ENCODE measurements at regions not wholly inside any gene's neighbourhood (a gene's known extent, or its start where the extent isn't known, plus 50 kb on each side); places are given as distances from the start of the nearest gene placed in this dataset.

- no peaks in the 10 kb centered on the region for H3K27me3 ChIP-seq (ENCODE audit: low read depth)
- no peaks in the 10 kb centered on the region for H3K4me1 ChIP-seq
- H3K27ac ChIP-seq (replicated peaks), result no peak overlapping the region
- TF ChIP-seq CTCF (IDR thresholded peaks at IDR 0.05; ENCODE audit: borderline replicate concordance), result no peak
- DNase-seq, result no peak
- intact Hi-C loops (cut with micrococcal nuclease), result no loop called here
- no peak overlapping the region for H3K4me3 ChIP-seq
- no peaks in the 10 kb centered on the region for H3K36me3 ChIP-seq
- no peaks in the 10 kb centered on the region for H3K9me3 ChIP-seq (replicated peaks)
These were observed 166.5 kb upstream of the RGMB start for GRCh38 chr5:98606961-98607360.

- no peak overlapping the region for H3K27ac ChIP-seq (replicated peaks)
- intact Hi-C loops (cut with micrococcal nuclease), result no loop called here
- no peaks in the 10 kb centered on the region for H3K4me1 ChIP-seq
- no peak overlapping the region for H3K4me3 ChIP-seq
- H3K27me3 ChIP-seq (ENCODE audit: low read depth), result no peaks in the 10 kb centered on the region
- no peak for TF ChIP-seq CTCF (IDR thresholded peaks at IDR 0.05; ENCODE audit: borderline replicate concordance)
- no peaks in the 10 kb centered on the region for H3K36me3 ChIP-seq
- no peaks in the 10 kb centered on the region for H3K9me3 ChIP-seq (replicated peaks)
- no peak for DNase-seq
These were observed 165.4 kb upstream of the RGMB start for GRCh38 chr5:98608052-98608451.

GRCh38 chr5:98614341-98614740 lies 159.1 kb upstream of the RGMB start:
- Histone ChIP-seq H3K27ac (replicated peaks) (no peak overlapping the region), H3K4me3 (no peak overlapping the region), H3K36me3 (no peaks in the 10 kb centered on the region), H3K4me1 (no peaks in the 10 kb centered on the region), H3K27me3 (ENCODE audit: low read depth) (no peaks in the 10 kb centered on the region), H3K9me3 (replicated peaks) (no peaks in the 10 kb centered on the region)
- TF ChIP-seq CTCF (IDR thresholded peaks at IDR 0.05; ENCODE audit: borderline replicate concordance), result no peak
- intact Hi-C loops (cut with micrococcal nuclease), result no loop called here
- no peak for DNase-seq

GRCh38 chr5:98621821-98622220 lies 151.6 kb upstream of the RGMB start:
- no peak overlapping the region for H3K27ac ChIP-seq (replicated peaks)
- no peak for DNase-seq
- intact Hi-C loops (cut with micrococcal nuclease), result no loop called here
- H3K9me3 ChIP-seq (replicated peaks), result no peaks in the 10 kb centered on the region
- H3K27me3 ChIP-seq (ENCODE audit: low read depth), result no peaks in the 10 kb centered on the region
- H3K4me3 ChIP-seq, result no peak overlapping the region
- H3K4me1 ChIP-seq, result no peaks in the 10 kb centered on the region
- no peaks in the 10 kb centered on the region for H3K36me3 ChIP-seq
- TF ChIP-seq CTCF (IDR thresholded peaks at IDR 0.05; ENCODE audit: borderline replicate concordance), result no peak

GRCh38 chr5:98624145-98624880 lies 149.2 kb upstream of the RGMB start:
- no peak for DNase-seq
- Histone ChIP-seq H3K27me3 (ENCODE audit: low read depth) (no peaks in the 10 kb centered on the region), H3K27ac (replicated peaks) (no peak overlapping the region), H3K4me3 (no peak overlapping the region), H3K4me1 (no peaks in the 10 kb centered on the region), H3K9me3 (replicated peaks) (peaks cover 17% of the 10 kb centered on the region), H3K36me3 (no peaks in the 10 kb centered on the region)
- intact Hi-C loops (cut with micrococcal nuclease), result no loop called here
- no peak for TF ChIP-seq CTCF (IDR thresholded peaks at IDR 0.05; ENCODE audit: borderline replicate concordance)
